GM10266 (cell line): ENCODE measurements at regions not wholly inside any gene's neighbourhood (a gene's known extent, or its start where the extent isn't known, plus 50 kb on each side); places are given as distances from the start of the nearest gene placed in this dataset.
A peak's percentile ranks its signal among the peaks of the same experiment; 100 is the strongest.

Experiments
- DNase-seq: peaks from one replicate; pipeline ENCODE4 v3.0.0; 2012; ENCODE audit errors: extremely low spot score
- TF ChIP-seq, protein P1 (sequence below): IDR thresholded peaks from 2 replicates; pipeline ENCODE4 v1.5.1; 2012; ENCODE audit warnings: mild to moderate bottlenecking, low read depth; ENCODE audit not compliant: control insufficient read depth, insufficient read depth; ENCODE audit errors: missing control alignments

DNA sequence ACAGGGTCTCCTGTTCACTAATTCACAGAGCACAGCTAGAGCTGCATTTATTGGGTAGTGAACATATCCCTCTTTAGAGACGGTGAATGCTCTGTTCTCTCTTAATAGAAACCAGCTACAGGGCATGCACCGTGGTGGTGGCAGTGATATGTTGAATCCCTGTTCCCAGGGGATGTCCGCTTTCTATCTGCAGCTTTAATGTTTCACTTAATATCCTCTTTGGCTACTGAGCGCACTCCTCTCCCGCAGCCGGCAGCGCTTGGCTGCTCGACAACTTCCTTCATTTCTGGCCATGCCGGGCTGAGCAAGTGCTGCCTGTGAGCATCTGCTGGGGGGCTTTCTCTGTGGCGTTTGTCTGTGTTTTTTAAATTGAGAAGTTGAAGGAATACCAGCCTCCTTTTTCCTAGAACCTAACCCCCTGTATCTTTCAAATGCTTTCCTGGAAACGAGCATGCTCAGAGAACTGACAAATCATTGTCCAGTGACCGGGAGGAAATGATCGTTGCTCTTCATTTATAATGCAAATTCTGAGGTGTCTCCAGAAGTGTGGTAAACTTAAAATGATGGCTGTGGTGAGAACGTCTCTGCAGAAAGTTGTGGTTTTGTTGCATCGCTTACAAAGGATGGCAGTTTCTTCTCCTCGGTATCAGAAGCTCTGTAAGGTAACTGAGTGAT, 297.9 kb downstream of the UTRN start:
- TF ChIP-seq, protein P1, sequence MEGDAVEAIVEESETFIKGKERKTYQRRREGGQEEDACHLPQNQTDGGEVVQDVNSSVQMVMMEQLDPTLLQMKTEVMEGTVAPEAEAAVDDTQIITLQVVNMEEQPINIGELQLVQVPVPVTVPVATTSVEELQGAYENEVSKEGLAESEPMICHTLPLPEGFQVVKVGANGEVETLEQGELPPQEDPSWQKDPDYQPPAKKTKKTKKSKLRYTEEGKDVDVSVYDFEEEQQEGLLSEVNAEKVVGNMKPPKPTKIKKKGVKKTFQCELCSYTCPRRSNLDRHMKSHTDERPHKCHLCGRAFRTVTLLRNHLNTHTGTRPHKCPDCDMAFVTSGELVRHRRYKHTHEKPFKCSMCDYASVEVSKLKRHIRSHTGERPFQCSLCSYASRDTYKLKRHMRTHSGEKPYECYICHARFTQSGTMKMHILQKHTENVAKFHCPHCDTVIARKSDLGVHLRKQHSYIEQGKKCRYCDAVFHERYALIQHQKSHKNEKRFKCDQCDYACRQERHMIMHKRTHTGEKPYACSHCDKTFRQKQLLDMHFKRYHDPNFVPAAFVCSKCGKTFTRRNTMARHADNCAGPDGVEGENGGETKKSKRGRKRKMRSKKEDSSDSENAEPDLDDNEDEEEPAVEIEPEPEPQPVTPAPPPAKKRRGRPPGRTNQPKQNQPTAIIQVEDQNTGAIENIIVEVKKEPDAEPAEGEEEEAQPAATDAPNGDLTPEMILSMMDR, result no peak
- DNase-seq, result peak; percentile 25

DNA sequence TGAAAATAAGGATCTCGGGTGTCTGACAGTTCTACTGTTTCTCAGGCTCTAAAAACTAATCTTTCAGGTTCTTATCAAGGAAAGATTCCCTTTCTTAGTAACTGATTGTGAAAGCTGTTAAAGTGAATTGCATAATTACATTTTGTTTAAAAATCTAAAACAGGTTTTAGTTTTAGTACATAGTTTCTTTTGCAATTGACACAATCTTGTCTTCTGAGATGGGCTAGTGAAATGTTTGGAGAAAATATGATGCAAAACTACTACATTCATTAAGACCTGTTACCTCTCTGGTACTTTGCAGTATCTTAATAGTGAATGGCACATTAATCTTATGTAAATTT, 298.4 kb downstream of the UTRN start:
- TF ChIP-seq, protein P1, result no peak
- DNase-seq, result no peak

DNA sequence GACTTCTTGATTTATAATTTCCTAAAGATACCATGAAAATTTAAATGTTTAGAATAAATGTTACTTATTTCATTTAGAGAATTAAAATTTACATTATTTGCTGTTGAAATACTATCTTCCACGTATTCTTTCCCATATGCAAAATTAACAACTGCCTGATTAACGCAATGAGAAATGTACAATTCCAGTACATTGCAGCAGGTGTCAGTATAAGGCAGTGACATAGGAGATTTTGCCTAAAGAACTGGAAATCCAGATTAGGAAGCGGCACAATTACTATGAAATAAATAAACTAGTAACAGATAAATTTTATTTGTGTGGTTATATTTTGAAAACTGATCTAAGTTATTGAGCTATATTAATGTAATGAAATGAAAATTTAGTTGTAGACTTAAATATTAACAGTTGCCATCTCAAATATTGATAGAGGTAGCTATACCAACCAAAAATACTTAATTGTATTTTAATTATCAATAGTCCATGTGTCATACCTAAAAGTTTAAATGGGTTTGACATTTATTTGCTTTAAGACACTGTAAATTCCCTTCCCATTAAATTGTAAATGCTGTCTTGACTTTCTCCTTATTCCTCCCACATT, 300.2 kb downstream of the UTRN start:
- no peak for DNase-seq
- TF ChIP-seq, protein P1, result peak; percentile 56

DNA sequence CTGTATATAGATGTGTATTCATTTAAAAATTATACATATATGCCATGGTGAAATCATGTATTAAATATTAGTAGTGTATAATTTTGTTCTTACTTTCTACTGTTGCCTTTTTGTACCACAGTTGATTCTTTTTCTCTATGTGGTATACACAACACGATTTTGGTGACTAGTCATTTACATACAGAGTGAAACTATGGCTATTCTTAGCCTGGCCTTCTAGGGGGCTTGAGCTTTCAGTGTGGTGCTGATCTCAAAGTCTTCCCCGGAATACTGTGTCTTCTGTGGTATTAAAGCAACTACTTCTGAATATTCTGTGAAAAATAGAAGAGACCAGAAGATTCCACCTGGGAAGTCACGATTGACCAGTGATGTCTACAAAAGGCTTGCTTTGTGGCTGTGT, 301.9 kb downstream of the UTRN start:
- TF ChIP-seq, protein P1, result no peak
- DNase-seq, result no peak

DNA sequence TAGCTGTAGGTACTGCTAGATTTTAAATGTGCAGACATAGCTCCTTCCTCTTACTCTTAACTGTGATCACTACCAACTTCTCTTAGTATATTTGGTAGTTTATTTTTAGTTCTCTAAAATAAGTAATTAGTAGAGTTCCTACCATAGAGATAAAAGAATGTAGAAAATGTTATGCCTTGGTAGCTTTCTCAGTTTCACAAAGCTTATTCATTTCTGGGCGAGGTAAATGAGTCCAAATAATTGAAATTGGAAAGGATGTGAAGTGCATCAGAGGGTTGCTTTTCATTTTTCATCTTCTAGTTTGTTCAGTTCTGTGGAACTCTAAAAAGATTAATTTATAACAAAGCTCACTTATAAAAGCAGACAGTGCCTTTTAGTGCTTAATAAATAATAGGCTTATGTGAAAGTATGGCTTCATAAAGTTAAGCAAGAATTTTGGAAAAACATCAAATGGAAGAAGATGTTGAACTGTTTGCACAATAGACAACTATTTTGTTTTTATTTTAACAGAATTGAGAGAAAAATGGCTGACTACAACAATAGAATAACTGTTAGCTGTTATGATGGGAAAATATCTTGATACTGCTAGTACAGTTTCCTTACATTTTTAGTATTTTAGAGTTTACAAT, 303.7 kb downstream of the UTRN start:
- DNase-seq, result no peak
- TF ChIP-seq, protein P1, result no peak

DNA sequence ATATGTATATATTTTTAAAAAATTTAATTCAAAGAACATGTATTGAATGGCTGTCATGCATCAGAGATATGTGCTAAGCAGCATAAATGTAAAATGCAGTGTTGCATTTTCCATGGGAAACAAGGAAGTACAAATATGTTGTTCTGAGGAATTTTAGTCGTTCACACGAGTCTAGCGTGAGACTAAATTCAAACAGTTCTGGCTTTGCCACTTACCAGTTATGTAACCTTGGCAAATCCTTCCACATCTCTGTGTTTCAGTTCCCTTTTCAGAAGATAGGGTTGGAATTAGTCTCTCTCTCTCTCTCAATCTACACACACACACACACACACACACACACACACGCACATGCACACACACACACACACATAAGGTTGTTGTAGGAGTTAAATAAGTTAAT, 305.4 kb downstream of the UTRN start:
- TF ChIP-seq, protein P1, result no peak

DNA sequence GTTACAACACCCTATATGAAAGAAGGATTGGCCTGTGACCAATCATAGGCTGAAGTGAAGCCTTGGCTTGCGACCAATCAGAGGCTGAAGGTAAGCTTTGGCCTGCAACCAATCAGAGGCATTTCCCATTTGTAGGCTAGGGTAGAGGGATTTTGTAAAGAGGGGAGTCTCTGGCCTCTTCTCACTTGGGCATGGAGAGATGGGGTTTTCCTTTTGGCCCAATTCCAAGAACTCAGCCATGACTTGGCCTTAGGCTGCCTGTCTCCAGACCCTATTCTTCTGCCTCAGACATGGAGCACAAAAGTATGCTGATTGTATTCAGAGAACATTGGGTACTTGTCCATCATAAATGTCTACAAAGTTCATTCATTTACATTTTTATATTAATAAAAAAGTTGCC, 308.3 kb downstream of the UTRN start:
- no peak for DNase-seq

More for the DNA sequence above, 305.4 kb downstream of the UTRN start:
- DNase-seq, result no peak

More for the DNA sequence above, 308.3 kb downstream of the UTRN start:
- TF ChIP-seq, protein P1, result no peak
